ENCODE measurements at regions not wholly inside any gene's neighbourhood (a gene's known extent, or its start where the extent isn't known, plus 50 kb on each side); places are given as distances from the start of the nearest gene placed in this dataset.

DNA sequence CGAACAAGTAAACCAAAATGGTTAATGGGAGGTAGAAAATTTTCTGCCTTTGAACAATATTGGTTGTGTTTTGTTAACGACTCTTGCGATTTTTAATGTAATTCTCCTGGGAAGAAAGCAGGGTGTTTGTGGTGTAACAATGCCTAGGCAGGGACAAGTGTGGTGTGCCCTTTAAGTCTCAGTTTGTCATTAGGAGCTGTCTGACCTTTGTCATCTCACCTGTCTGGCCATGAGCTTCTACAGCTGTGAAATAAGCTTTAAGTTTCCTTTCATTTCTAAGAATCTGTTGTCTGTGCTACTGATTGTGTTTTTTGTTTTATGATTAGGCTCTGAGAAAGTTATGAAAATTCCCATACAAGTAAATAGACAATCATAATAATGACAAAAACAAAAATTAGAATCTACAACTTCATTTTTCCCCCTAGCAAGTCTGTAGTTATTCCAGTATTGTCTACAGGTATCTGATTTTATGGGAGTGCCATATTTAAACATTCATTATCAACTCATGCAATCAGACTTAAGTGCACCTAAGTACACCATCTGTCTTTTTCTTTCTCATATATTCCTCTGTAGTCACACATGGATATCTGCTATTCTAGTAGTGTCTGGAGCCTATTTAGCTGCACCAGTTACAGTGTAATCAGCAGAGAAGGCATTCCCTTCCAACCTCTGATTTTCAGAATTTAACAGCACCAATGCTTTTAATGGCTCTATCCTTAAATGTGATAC, 203.5 kb downstream of the PPARGC1A start:
- TF ChIP-seq, protein P1, sequence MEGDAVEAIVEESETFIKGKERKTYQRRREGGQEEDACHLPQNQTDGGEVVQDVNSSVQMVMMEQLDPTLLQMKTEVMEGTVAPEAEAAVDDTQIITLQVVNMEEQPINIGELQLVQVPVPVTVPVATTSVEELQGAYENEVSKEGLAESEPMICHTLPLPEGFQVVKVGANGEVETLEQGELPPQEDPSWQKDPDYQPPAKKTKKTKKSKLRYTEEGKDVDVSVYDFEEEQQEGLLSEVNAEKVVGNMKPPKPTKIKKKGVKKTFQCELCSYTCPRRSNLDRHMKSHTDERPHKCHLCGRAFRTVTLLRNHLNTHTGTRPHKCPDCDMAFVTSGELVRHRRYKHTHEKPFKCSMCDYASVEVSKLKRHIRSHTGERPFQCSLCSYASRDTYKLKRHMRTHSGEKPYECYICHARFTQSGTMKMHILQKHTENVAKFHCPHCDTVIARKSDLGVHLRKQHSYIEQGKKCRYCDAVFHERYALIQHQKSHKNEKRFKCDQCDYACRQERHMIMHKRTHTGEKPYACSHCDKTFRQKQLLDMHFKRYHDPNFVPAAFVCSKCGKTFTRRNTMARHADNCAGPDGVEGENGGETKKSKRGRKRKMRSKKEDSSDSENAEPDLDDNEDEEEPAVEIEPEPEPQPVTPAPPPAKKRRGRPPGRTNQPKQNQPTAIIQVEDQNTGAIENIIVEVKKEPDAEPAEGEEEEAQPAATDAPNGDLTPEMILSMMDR (IDR thresholded peaks at IDR 0.05): no peak
- no peak for TF ChIP-seq EZH2 (IDR thresholded peaks at IDR 0.05; ENCODE audit: borderline replicate concordance, insufficient read depth, low read depth, low read length, poor library complexity, severe bottlenecking)
